ENCODE measurements at regions not wholly inside any gene's neighbourhood (a gene's known extent, or its start where the extent isn't known, plus 50 kb on each side); places are given as distances from the start of the nearest gene placed in this dataset.

DNA sequence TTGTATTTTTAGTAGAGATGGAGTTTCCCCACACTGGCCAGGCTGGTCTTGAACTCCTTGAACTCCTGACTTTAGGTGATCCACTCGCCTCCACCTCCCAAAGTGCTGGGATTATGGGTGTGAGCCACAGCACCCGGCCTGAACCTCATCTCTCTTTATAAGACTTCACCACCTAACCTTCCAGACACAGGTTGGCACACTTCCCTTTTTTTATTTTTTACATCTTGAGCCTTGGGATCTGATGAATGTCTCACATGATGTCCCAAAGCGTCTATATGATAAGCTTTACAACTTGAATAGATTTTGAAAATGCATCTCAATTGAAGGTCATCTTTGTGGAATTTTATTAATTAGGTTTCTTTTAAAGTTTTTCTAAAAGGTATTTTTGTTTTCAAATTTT lies 172.4 kb upstream of the IVNS1ABP start:
- intact Hi-C loops (cut with micrococcal nuclease): no loop called here
- DNase-seq: no peak
- Mint-ChIP-seq H3K4me1 (peaks cover 4% of the 10 kb centered on the region), H3K36me3 (ENCODE audit: low read depth) (no peaks in the 10 kb centered on the region), H3K27ac (no peak overlapping the region), H3K4me3 (no peak overlapping the region), H3K9me3 (peaks cover 3% of the 10 kb centered on the region), H3K27me3 (no peaks in the 10 kb centered on the region)

DNA sequence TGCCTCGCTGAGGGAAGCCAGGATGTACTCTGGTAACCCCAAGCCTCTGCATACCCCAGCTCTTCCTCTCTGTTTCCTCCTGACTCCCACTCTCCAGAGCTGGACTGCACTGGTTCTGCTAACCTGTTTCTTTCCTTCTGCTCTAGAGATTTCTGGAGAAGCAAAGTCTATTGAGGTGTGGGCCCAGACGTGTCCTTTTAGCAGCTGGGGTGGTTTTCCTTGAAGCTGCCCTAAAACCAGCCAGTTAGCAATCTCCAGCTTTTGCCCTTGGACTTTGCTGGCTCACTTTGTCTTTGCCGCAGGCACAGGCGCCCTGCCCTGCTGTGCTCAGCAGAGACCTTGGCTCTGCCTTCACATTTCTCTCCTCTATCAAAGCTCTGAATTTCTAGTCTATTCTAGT lies 171.8 kb upstream of the IVNS1ABP start:
- intact Hi-C loops (cut with micrococcal nuclease): no loop called here
- H3K4me1 Mint-ChIP-seq: peaks cover 4% of the 10 kb centered on the region
- peaks cover 3% of the 10 kb centered on the region for H3K9me3 Mint-ChIP-seq
- no peak for DNase-seq
- no peak overlapping the region for H3K4me3 Mint-ChIP-seq
- no peak overlapping the region for H3K27ac Mint-ChIP-seq
- no peaks in the 10 kb centered on the region for H3K36me3 Mint-ChIP-seq (ENCODE audit: low read depth)
- H3K27me3 Mint-ChIP-seq: no peaks in the 10 kb centered on the region

DNA sequence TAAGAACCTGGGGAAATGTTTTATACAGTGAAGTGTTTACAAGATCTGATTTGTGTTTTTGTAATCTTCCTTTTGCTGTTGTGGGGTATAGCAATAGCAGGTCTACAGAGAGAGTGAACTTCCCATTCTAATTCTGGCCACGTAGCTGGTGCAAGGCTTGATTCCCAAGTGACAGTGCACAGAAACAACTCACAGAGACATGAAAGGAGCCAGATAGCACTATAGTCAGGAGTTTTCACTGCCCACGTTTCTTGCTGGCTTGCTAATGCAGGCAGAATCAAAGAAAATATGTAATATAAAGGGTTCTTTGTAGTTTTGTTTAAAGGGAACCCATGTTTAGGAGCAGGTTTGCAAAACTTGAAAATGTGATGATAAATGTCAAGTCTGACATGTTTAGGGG lies 170.9 kb upstream of the IVNS1ABP start:
- Mint-ChIP-seq H3K4me3 (no peak overlapping the region), H3K9me3 (no peaks in the 10 kb centered on the region), H3K4me1 (peaks cover 4% of the 10 kb centered on the region), H3K27me3 (no peaks in the 10 kb centered on the region), H3K27ac (no peak overlapping the region), H3K36me3 (ENCODE audit: low read depth) (no peaks in the 10 kb centered on the region)
- intact Hi-C loops (cut with micrococcal nuclease): no loop called here
- no peak for DNase-seq

DNA sequence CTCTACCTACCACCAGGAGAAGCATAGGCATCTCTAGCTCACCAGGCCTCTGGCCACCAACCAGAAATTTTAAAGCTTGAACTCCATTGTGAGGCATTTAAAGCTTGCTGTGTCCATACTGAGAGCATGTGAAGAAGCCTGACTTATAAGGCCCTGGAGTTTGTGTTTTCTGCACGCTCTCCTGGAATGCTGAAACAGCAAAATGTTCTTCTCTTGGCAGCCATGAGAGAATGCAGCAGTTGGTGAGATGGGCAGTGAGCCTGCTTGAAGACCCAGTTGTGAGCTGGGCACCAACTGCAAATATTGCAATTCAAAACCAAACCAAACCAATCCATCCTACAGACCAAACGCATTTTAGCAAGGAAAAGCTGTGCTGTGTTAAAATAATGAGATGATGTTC lies 170.0 kb upstream of the IVNS1ABP start:
- no peak for DNase-seq
- Mint-ChIP-seq H3K4me3 (no peak overlapping the region), H3K36me3 (ENCODE audit: low read depth) (no peaks in the 10 kb centered on the region), H3K27ac (no peak overlapping the region), H3K9me3 (peaks cover 4% of the 10 kb centered on the region), H3K4me1 (peaks cover 4% of the 10 kb centered on the region), H3K27me3 (no peaks in the 10 kb centered on the region)
- intact Hi-C loops (cut with micrococcal nuclease): no loop called here

DNA sequence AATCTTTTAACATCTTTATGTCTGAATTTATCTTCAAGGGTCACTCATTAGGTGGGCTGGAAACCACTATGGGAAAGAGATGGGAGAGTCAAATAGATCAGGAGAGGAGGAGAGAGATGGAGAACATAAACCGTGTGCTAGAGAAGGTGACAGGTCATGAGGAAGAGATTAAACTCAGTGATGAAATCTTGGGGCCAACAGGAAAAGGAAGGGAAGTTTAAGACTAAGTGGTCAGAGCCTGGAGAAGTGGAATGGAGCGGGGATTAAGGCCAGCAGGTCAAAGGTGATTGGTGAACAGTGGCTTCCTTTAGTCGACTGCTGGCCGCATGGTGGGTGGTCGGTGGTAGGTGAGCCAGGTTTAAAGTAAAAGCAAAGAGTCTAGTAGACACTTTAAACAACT lies 169.3 kb upstream of the IVNS1ABP start:
- no peak overlapping the region for H3K27ac Mint-ChIP-seq
- no peak overlapping the region for H3K4me3 Mint-ChIP-seq
- intact Hi-C loops (cut with micrococcal nuclease): no loop called here
- DNase-seq: no peak
- peaks cover 5% of the 10 kb centered on the region for H3K9me3 Mint-ChIP-seq
- H3K4me1 Mint-ChIP-seq: peaks cover 4% of the 10 kb centered on the region
- no peaks in the 10 kb centered on the region for H3K36me3 Mint-ChIP-seq (ENCODE audit: low read depth)
- no peaks in the 10 kb centered on the region for H3K27me3 Mint-ChIP-seq

DNA sequence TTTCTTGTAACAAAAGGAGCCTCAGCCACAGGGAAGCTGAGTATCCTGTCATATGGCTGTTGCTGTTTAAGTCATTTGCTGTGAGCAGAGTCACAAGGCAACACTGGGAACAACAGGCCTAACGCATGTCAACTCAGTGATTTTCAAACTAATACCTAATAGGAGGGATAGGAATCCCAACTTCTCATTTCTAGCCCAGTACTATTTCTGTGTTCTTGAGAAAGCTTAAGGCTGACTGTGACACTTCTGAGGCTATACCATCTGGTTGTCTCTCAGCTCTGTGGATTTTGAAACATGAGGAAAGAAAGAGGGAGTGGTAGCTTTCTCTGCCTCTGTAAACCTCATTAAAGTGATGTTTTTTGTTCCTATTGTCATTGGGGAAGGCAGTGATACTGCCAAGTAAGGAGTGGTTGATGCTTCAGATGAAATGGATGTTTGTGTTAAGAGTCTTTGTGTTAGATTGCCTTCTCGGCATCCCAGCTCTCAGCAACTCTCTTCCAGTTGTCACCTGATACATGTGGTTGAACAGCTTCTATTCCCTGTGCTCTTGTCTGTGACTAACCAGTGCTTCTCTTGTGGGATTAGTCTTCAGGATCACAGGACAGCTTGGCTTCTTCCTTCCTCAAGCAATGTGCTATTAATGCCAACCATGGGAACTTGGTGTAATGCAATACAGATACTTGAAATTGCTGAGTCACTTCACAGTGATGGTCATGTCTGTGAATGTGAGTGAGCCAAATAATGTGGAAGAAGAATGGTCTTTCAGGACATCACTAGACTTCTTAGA lies 166.8 kb upstream of the IVNS1ABP start:
- H3K4me3 Mint-ChIP-seq: no peak overlapping the region
- intact Hi-C loops (cut with micrococcal nuclease): no loop called here
- no peak for DNase-seq
- H3K27ac Mint-ChIP-seq: no peak overlapping the region
- H3K4me1 Mint-ChIP-seq: peaks cover 2% of the 10 kb centered on the region
- H3K9me3 Mint-ChIP-seq: peaks cover 13% of the 10 kb centered on the region
- no peaks in the 10 kb centered on the region for H3K27me3 Mint-ChIP-seq
- H3K36me3 Mint-ChIP-seq (ENCODE audit: low read depth): no peaks in the 10 kb centered on the region

DNA sequence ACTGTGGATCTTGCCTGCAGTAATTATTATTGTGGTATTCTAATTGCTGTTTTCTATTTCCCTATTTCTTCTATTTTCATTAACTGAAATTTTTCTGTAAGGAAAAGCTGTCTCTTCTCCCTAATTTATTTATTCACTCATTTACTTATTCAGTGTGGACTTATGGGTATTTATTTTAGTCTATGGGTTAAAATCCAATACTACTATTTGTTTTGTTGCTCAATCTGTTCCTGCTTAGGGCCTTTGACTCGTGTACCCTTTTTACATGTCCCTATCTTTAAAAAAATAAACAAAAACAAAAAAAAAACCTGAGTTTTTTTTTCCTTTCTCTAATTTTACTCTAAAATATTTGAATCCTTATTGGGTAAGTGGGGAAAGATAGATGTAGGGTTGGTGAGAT lies 166.2 kb upstream of the IVNS1ABP start:
- Mint-ChIP-seq H3K9me3 (peaks cover 13% of the 10 kb centered on the region), H3K4me1 (peaks cover 2% of the 10 kb centered on the region), H3K36me3 (ENCODE audit: low read depth) (no peaks in the 10 kb centered on the region), H3K4me3 (no peak overlapping the region), H3K27ac (no peak overlapping the region), H3K27me3 (no peaks in the 10 kb centered on the region)
- no peak for DNase-seq
- intact Hi-C loops (cut with micrococcal nuclease): no loop called here

DNA sequence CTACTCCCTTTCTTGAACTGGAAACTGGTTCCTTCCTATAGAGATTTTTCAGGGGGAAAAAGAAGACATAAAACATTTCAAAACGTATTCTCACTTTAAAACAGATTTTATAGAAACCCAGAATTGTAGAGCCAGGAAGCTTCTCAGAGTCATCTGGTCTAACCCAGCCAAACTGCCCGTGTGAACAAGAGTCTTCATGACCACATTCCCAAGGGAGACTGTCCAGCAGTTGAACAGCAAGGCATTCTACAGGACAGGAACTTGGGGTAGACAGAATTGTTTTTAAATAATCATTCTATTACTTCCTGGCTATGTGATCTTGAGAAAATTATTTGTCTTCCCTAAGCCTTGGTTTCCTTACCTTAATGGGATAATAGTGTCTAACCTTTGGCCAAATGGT lies 163.5 kb upstream of the IVNS1ABP start:
- DNase-seq: no peak
- Mint-ChIP-seq H3K9me3 (peaks cover 13% of the 10 kb centered on the region), H3K27ac (no peak overlapping the region), H3K36me3 (ENCODE audit: low read depth) (no peaks in the 10 kb centered on the region), H3K4me3 (no peak overlapping the region), H3K4me1 (no peaks in the 10 kb centered on the region), H3K27me3 (no peaks in the 10 kb centered on the region)
- intact Hi-C loops (cut with micrococcal nuclease): no loop called here

DNA sequence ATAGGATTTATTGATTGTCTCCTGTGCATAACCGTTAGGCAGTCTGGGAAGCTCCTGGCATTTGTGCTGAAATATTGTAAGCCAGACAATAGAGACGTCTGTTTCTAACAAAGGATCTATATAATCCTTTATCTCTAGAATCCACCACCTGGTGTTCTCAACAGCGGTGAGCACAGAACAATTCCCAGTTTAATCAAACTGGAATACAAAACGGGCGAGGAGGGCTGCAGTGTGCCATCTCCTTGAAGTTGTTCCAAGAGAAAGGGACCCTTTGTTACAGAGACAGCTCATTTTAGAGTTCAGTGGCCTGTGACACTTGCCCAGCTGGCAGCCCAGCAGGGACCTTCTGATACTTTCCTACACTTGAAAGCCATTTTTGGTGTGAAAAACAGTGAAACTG lies 162.8 kb upstream of the IVNS1ABP start:
- Mint-ChIP-seq H3K9me3 (peaks cover 13% of the 10 kb centered on the region), H3K36me3 (ENCODE audit: low read depth) (no peaks in the 10 kb centered on the region), H3K27ac (no peak overlapping the region), H3K4me1 (peaks cover 2% of the 10 kb centered on the region), H3K4me3 (no peak overlapping the region), H3K27me3 (no peaks in the 10 kb centered on the region)
- DNase-seq: no peak
- intact Hi-C loops (cut with micrococcal nuclease): no loop called here

DNA sequence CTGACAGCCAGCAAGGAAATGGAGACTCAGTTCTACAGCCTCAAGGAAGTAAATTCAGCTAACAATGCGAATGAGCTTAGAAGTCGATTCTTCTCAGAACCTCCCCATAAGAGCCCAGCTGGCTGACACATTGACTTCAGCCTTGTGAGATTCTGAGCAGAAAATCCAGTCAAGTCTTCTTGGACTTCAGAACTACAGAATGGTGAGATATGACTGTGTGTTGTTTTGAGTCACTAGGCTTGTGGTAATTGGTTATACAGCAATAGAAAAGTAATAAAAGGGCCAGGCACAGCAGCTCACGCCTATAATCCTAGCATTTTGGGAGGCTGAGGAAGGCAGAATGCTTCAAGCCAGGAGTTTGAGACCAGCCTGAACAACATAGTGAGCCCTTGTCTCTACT lies 161.8 kb upstream of the IVNS1ABP start:
- Mint-ChIP-seq H3K27ac (no peak overlapping the region), H3K9me3 (peaks cover 13% of the 10 kb centered on the region), H3K4me3 (no peak overlapping the region), H3K36me3 (ENCODE audit: low read depth) (no peaks in the 10 kb centered on the region), H3K27me3 (no peaks in the 10 kb centered on the region), H3K4me1 (peaks cover 6% of the 10 kb centered on the region)
- DNase-seq: no peak
- intact Hi-C loops (cut with micrococcal nuclease): no loop called here

DNA sequence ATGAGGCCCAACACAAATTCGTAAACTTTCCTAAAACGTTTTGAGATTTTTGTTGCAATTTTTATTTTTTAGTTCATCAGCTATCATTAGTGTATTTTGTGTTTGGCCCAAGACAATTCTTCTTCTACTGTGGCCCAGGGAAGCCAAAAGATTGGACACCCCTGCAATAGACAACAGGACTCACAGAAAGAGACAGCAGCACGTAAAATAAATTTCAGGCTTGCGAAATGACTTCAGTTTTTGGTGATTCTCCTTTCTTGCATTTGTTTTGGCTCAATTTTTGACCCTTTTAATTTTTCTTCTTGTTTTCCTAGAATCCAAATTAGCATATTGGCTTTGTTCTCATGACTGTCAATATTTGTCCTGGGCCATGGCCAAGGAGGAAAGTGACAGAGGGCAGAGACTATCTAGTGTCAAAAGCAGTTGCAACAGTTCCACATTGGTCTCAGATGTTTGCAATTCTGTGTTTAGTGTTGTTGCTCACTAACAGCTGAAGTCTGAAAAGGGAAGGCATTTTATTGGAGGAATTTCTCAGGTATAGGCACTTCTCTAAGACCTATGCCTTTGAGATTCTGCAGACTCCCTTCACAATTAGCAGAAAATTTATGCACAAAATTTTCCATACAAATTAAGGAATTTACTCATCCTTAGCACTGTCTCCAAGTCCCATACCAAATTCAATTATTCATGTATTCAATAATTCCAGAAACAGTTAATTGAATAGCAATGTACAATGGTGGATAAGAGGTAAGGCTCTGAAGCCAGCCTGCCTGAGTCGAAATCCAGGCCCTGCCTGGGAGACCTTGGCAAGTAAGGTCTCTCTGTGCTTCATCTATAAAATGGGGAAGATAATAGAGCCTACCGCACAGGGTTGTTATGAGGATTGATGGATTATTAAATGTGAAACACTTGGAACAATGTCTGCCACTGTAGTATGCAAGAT lies 160.9 kb upstream of the IVNS1ABP start:
- H3K27ac Mint-ChIP-seq: no peak overlapping the region
- H3K4me3 Mint-ChIP-seq: no peak overlapping the region
- DNase-seq: no peak
- H3K27me3 Mint-ChIP-seq: no peaks in the 10 kb centered on the region
- H3K36me3 Mint-ChIP-seq (ENCODE audit: low read depth): no peaks in the 10 kb centered on the region
- H3K9me3 Mint-ChIP-seq: peaks cover 13% of the 10 kb centered on the region
- H3K4me1 Mint-ChIP-seq: peaks cover 6% of the 10 kb centered on the region
- intact Hi-C loops (cut with micrococcal nuclease): no loop called here

DNA sequence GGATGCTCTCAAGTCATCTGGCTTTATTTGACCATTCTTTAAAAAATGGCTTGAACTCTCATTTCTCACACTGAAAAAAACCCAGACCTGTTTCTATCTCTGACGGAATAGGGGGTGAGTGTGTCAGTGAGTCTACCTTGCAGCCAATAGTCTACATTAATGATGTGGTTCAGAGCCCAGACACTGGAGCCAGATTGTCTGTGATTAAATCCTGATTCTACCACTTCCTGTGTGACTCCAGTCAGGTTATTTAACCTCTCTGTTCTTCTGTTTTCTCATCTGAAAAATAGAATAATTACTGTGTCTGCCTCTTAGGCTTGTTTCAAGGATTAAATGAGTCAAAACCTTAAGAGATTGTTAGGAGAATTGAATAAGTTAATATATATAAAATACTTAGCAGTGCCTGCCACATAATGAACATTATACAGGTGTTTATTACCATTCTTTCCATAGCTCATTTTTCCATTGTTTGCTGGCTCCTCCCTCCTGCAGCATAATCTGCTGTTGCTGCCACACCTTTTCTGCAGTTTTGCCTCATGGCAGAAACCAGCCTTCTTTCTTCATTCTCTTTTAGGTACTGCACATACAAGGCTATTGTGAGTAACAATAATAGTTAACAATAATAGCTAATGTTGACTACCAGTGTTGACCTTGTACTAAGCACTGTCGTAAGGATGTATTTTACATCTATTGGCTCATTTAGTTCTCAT lies 157.6 kb upstream of the IVNS1ABP start:
- DNase-seq: peak; percentile 63
- no peak overlapping the region for H3K27ac Mint-ChIP-seq

DNA sequence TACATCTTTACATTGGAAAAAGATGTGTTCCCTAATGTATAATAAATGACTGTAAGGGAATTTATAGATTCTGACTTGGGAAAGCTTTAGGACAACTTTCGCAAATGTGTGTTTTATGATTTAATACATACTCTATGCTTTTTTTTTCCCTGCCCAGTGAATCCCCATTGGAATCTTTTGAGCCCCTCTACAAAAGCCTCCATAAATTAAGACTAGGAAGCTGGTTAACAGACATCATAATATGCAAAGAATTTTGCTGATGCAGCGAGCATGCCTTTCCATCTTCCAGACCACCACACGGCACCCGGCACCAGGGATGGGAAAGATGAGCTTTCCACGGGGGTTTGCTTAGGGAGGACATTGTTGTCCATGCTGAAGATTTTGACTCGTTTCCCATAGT lies 156.1 kb upstream of the IVNS1ABP start:
- no peak for DNase-seq
- Mint-ChIP-seq H3K27me3 (no peaks in the 10 kb centered on the region), H3K36me3 (ENCODE audit: low read depth) (no peaks in the 10 kb centered on the region), H3K4me1 (peaks cover 9% of the 10 kb centered on the region), H3K27ac (no peak overlapping the region), H3K9me3 (peaks cover 11% of the 10 kb centered on the region), H3K4me3 (no peak overlapping the region)
- intact Hi-C loops (cut with micrococcal nuclease): no loop called here

More for the DNA sequence above, 157.6 kb upstream of the IVNS1ABP start:
- Mint-ChIP-seq H3K36me3 (ENCODE audit: low read depth) (no peaks in the 10 kb centered on the region), H3K27me3 (no peaks in the 10 kb centered on the region), H3K4me1 (peaks cover 9% of the 10 kb centered on the region), H3K4me3 (no peak overlapping the region), H3K9me3 (peaks cover 7% of the 10 kb centered on the region)
- intact Hi-C loops (cut with micrococcal nuclease): no loop called here

DNA sequence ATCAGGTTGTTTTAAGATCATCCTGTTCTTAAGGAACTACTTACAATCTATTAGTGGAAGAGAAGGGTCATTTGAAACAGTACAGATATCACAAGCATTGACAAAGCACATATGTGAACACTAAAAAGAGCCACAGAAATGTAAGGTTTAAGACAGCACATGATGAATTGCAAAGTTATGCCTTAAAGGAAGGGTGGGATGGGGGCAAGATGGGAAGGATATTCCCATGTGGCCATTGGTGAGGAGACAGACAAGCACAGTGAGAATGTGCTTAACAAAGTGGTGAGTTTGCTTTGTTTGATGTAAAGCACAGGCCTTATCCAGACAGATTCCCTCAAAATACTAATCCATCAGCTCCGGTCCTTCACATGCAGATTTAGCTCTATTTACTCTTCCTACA lies 151.6 kb upstream of the IVNS1ABP start:
- peaks cover 12% of the 10 kb centered on the region for H3K9me3 Mint-ChIP-seq
- no peaks in the 10 kb centered on the region for H3K27me3 Mint-ChIP-seq
- no peak overlapping the region for H3K27ac Mint-ChIP-seq
- H3K4me3 Mint-ChIP-seq: no peak overlapping the region
- peaks cover 3% of the 10 kb centered on the region for H3K4me1 Mint-ChIP-seq
- intact Hi-C loops (cut with micrococcal nuclease): no loop called here
- H3K36me3 Mint-ChIP-seq (ENCODE audit: low read depth): no peaks in the 10 kb centered on the region
- DNase-seq: no peak
